Right renal cortex interstitium (tissue), 3 donors: ENCODE measurements at regions not wholly inside any gene's neighbourhood (a gene's known extent, or its start where the extent isn't known, plus 50 kb on each side); places are given as distances from the start of the nearest gene placed in this dataset.

Source experiments
- DNase-seq, 3 donors: peaks; one replicate each; pipeline ENCODE4 v3.0.0-alpha.2; 2013; ENCODE audit warnings: low read depth in 3 of 3, low spot score in 2 of 3

- DNase-seq: no peak
These were observed 102.9 kb downstream of the CTTN start for GRCh38 chr11:70501051-70501901.

DNA sequence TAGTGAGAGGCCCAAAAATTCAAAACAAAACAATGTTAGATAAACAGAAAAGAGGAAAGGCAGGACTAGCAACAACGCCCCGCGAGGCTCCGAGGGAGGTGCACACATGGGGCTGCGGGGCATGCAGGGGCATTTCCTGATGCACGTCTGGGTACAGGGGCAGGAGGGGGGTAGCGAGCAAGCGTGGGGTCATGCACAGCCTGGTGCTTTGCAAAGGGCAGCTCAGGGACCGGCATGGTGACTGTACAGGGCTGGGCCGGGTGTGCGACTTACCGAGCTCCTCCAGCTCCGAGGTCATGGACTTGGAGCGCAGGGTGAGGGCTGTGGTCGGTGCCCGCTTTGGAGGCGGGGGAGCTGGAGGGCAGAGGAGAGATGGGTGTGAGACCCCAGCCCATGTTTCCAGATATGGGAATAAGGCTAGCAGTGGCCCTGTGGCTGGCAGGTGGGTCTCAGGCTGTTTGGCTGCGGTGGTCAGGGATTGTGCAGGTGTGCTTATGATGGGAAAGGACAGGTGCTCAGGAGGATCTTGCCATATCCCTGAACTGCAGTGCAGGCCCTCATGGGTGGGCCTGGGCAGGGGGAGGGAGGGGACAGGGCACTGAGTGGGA, 103.7 kb downstream of the CTTN start:
- no peak for DNase-seq

DNA sequence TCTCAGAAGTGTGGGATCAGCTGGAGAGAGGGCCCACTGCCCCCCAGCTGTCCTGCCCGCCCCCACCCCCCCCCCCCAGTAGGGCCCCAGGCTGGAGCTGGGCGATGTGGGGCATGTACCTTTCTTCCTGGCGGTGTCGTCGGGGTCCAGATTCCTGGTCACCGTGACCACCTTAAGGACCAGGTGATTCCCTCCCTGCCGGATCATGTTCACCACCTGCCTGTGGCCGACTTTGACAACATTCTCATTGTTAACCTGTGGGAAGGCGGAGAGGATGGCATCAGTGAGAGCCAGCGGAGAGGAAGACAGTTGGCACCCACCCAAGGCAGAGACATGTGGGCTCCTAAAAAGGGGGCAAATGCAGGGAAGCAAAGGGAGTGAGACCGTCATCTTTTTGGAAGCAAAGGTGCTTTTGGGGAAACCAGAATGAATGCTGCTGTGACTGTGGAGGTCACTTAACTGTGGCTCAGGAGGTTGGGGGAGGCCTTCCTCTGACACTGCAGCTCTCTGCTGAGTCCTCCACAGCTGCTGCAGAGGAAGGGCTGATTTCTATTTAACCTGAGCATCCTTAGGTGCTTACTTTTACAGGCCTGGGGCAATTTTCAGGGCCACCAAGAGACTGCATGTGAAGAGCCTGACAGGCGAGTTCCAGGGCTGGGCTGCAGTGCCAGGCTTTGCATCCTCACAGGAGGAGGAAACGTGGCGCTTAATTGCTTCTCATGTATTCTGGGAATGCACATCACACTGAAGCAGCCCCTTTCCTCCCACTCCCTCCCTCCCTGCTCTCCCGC, 104.5 kb downstream of the CTTN start:
- no peak for DNase-seq

- no peak for DNase-seq
These were observed 105.3 kb downstream of the CTTN start for GRCh38 chr11:70503468-70504221.

DNA sequence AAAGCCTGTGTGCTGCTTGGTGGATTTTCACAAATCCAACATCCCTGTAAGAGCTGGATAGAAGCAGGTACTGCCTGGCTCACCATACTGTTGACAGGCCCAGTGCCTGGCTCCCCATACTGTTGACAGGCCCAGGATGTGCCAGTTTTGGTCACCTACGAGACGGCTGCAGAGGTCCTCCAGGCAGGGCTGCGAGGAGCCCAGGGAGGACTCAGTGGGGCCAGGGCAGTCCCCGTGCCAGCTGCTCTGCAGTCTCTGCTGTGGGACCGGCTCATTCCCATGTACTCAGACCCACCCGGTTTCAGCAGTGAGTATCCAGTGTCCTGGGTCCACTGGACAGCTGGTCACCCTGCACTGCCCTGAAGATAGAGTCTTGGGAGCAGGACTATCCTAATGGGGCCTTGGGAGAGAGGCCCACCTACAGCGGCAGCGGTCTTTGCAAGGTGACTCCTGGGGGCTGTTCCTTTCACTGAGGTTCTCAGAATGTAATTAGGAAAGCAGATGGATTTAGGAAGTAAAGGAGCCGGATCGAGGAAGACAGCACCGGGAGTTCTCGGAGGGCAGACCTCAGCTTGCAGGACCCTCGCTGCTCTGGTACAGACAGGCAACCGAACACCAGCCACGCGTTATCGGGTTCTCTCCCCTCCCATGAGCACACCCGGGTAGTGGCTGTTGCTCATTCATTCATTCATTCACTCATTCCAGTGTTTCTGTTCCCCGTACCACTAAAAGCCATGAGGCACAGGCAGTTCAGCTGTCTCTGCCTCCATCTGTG, 106.1 kb downstream of the CTTN start:
- DNase-seq: no peak

DNA sequence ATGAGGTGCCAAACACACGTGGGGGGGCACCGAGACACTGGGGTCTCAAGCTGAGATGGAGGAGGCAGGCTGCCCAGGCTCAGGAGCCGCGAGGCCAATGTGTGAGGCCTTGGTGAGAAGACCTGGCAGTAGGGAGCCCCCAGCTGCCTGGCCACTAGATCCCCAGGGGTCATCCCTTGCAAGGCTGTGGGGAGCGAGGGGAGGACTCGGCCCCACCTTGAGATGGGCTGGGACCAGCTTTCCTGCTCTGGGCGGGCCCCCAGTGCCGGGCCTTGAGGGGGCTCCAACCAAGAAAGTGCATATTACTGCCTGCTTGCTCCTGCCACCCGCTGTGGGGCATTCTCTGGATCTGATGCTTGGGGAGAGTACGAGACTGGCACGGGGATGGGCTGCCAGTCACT, 107.0 kb downstream of the CTTN start:
- no peak for DNase-seq

DNA sequence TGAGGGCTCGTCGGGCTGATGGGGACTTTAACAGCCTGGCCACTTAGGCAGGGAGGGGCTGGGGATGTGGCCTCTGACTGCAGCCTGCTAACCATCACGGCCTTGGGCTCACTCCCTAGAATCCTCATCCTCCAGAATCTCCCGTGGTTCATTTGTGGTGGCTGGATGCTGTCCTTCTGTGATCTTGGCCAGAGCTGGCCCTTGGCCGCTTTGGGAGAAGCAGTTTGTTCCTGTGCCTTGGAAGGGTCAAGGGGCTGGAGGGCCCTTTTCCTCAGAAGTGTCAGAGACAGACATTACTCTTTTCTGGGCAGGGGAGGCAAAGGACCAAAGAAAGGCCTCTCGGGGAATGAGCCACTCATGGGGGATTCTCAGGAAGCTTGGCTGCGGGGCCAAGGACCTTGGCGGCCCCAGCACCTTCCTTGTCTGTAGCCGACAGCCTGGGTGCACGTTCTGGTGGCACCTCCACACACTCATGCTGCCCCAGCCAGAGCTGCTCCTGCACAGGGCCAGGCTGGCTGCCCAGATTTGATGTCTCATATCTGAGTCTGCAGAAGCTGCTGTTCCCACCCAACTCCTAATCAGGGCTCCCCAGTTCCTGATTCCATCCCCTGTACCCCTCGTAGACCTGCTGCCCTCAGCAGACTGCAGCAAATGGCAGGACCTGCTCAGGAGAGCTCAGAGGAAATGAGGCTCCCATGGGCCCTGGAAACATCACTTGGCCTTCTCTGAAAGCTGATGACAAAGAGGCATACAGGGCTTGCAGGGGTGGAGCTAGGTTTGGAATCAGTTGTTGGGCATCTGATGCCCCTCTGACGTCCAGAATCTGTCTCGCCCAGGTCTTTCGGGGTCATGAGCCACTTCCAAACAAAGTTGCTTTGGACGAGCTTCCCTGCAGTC, 107.7 kb downstream of the CTTN start:
- no peak for DNase-seq

DNA sequence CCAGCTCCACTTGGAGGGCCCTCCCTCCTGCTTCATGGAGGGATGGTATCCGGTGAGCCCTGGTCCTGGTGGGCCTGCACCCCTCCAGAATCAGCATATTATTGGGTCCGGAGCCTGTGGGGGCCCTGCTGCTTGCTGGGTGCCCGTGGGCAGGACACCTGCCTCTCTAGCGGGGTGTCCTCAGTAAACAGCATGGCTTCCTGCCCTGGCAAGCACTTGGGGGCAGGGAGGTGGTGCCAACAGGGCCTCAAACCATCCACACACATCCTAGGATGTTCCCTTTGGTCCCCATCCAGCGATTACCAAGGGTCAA, 108.3 kb downstream of the CTTN start:
- DNase-seq: no peak

DNA sequence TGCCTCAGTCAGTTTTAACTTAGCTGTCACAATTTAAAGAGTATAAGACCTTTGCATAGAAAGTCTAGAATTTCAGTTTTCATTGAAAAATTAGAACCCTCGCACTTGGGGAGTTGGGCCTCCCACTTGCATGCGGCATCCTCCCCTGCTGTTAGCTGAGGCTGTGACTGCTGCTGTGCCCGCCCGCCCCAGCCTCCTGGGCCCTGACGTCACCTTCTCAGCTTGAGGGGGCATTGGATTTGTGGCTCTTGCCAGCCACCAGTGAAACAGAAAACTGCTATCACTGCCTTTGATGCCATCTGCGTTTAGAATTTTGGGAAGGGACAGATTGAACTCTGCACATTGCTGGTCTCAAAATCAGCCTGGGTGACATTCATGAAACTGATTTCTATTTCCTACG, 108.7 kb downstream of the CTTN start:
- no peak for DNase-seq

DNA sequence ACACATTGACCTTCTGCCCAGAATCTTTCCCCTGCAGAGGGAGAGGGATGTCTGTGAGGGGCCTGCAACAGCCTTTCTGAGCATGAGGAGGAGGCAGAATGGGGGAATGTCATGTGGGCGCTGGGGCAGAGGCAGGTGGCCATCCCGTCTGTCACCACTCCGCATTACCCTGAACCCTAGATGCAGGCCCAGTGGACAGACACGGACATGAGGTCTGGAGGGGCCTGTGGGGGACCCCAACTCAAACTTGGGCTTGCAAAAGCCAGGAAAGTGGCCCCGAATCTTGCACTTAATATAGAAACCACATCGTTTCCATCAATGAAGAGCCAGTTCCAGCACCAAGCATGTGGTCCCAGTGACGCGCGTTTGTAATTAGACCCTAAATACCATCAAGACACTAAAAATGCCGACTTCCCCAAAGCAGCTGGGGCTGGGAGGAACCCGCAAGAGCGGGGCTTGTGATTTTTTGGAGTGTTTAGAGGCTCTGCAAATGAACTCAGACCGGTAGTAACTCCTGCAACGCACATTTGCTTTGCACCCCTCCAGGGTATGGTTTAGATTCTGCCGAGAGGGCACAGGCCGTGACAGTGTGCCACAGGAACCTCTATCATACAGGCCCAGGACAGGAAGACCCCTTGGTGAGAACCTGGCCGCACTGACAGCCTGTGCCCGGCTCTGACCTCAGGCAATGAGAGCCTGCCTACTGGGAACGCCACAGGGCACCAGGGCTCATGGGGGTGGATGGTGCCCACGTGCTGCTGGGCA, 109.3 kb downstream of the CTTN start:
- DNase-seq: no peak

DNA sequence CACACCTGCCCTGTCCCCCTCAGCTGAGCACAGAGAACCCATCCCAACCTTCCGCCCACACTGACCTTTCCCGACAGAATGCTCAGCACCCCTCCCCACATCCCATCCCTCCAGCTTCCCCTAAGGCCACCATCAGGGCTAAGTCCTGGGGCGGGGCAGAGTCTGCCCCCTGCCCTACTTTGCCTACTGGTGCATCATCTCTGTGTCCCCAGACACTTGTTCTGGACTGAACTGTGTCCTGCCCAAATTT, 109.8 kb downstream of the CTTN start:
- DNase-seq: no peak

- no peak for DNase-seq
These were observed 111.1 kb downstream of the CTTN start for GRCh38 chr11:70509476-70509875.

GRCh38 chr11:70510106-70510505, 111.8 kb downstream of the CTTN start:
- no peak for DNase-seq

DNA sequence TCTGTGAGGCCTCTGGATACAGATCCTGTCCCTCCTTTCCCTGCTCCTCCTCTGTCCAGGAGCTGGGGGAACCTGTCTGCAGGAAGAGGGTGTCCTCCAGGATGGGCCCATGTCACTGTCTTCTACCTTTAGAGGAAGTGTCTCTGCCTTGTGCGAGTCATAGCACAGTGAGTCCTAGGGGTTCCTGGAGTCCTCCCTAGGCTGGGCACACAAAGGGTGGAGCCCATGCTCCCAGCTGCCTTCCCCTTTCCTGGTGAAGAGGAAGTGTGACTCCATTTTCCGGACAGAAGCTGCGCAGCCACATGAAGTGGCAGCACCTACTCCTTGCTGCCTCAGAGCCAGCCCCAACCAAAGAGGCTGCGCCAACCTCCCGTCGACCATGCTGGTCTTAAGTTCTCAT, 112.2 kb downstream of the CTTN start:
- DNase-seq: no peak

DNA sequence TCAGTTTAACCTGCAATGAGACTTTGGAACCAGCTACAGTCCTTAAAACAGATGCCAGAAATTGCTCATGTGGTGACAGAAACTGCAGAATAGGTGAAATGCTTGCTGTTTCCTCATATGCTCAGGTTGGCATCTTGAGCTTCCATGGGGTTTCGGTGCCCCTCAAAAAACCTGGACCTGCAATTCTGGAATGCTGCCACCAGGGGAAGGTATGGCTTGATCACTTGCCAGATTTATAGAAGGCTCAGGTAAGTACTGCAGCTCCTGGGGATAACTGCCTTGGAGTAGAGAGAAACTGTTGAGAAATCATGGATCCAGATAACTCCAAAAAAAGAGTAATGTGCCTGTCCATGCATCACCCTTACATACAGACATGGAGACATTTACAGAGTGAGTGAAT, 113.0 kb downstream of the CTTN start:
- no peak for DNase-seq

DNA sequence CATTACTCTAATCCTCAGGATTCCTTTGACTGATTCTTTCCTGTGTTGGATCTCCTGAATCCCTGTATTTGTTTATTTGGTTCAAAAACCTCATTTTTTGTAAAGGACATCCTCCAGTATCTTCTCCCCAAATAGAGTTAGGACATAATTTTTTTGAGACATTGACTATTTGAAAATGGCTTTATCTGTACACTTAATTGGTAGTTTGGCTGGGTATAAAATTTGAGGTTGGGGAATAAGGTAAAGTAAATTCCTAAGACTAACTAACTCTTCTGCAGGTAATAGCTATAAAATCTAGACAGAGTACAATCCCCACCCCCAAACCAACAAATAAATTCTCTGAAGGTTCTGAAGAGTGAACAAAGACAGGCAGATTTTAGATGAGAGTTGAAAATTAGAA, 114.4 kb downstream of the CTTN start:
- no peak for DNase-seq

DNA sequence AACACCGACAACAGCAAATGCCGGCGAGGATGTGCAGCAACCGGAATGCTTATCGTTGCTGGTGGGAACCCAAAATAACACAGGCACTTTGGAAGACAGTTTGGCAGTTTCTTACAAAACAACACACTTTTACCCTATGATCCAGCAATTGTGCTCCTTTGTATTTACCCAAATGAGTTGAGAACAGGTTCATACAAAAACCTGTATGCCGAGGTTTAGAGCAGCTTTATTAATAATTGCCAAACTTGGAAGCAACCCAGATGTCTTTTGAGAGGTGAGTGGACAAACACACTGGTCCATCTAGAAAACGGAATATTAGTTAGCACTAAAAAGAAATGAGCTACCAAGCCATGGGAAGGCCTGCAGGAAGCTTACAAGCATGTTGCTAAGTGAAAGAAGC, 118.9 kb downstream of the CTTN start:
- DNase-seq: no peak

GRCh38 chr11:70517988-70518907, 119.9 kb downstream of the CTTN start:
- DNase-seq: no peak
